OCI-LY3 (cell line): ENCODE measurements at regions not wholly inside any gene's neighbourhood (a gene's known extent, or its start where the extent isn't known, plus 50 kb on each side); places are given as distances from the start of the nearest gene placed in this dataset.

Experiments
- H2AFZ ChIP-seq: fragments of 200-600, 300-600 bp; shearing (Covaris generic); 2 replicates; pipeline ENCODE4 v1.6.0; 2014; ENCODE audit warnings: antibody characterized with exemption, low read depth, low read length
- H3K27ac ChIP-seq: fragments of 200-600, 300-600 bp; sonication (generic); 2 replicates; pipeline ENCODE4 v1.5.1; 2014; ENCODE audit warnings: mild to moderate bottlenecking, low read length, moderate library complexity, mixed read lengths
- H3K27me3 ChIP-seq: fragments of 200-600, 300-600 bp; sonication (generic); 2 replicates; pipeline ENCODE4 v1.6.1; 2014; ENCODE audit warnings: low read depth, low read length, mixed read lengths
- H3K36me3 ChIP-seq: fragments of 200-600, 300-600 bp; sonication (generic); replicated peaks from 2 replicates; pipeline ENCODE3; 2014; ENCODE audit warnings: low read depth, low read length, mixed read lengths
- H3K4me1 ChIP-seq: fragments of 300-600, 200-600 bp; sonication (generic); 2 replicates; pipeline ENCODE4 v1.6.1; 2014; ENCODE audit warnings: low read length, mixed read lengths
- H3K4me2 ChIP-seq: fragments of 200-600, 300-600 bp; sonication (generic); 2 replicates; pipeline ENCODE4 v1.6.1; 2014; ENCODE audit warnings: low read length, mixed read lengths
- H3K4me3 ChIP-seq: fragments of 300-600, 200-600 bp; sonication (generic); 2 replicates; pipeline ENCODE4 v1.5.1; 2014; ENCODE audit warnings: antibody characterized with exemption, mild to moderate bottlenecking, low read length, moderate library complexity
- H3K79me2 ChIP-seq: fragments of 300-600, 200-600 bp; shearing (Covaris generic); 2 replicates; pipeline ENCODE4 v1.6.1; 2014; ENCODE audit warnings: mild to moderate bottlenecking, low read length, mixed read lengths
- H3K9ac ChIP-seq: fragments of 300-600, 200-600 bp; shearing (Covaris generic); 2 replicates; pipeline ENCODE4 v1.6.0; 2014; ENCODE audit warnings: mild to moderate bottlenecking, low read length, moderate library complexity
- H3K9me3 ChIP-seq: fragments of 200-600, 300-600 bp; shearing (Covaris generic); 2 replicates; pipeline ENCODE4 v1.6.1; 2014; ENCODE audit warnings: low read length, mixed read lengths; ENCODE audit not compliant: insufficient read depth
- H4K20me1 ChIP-seq: fragments of 200-600, 300-600 bp; sonication (generic); 2 replicates; pipeline ENCODE4 v1.6.1; 2016; ENCODE audit warnings: low read length, mixed read lengths; ENCODE audit not compliant: insufficient read depth
- CTCF ChIP-seq: fragments of 200-600, 300-600 bp; sonication (generic); IDR thresholded peaks from 2 replicates; pipeline ENCODE4 v1.5.1; 2014; ENCODE audit warnings: antibody characterized with exemption, low read length, low read depth
- EZH2phosphoT487 ChIP-seq: fragments of 200-600 bp; shearing (Covaris generic); IDR thresholded peaks from 2 replicates; pipeline ENCODE4 v1.6.1; 2018; ENCODE audit warnings: antibody characterized with exemption, mixed run types, low read depth

DNA sequence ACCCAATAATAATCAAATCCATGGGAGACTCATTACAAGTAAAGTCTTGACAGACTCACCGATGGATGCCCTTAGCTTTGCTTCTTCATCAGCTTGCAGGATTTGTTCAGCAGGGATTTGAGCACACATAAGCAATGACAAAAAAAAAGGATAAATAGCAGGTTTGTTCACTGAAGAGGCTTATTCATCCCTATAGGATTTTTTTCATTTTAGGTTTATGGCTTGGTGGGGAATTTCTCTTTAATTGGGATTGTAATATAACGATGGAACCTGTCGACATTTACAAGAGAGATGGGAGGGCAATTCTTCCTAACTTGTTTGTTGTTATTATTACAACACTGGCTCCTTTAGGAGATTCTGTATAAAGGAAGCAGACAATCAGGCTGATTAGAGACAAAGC, 649.1 kb upstream of the PLXNA2 start:
- H3K9ac ChIP-seq = no peak overlapping the region
- H4K20me1 ChIP-seq = no peaks in the 10 kb centered on the region
- no peaks in the 10 kb centered on the region for H3K4me1 ChIP-seq
- no peak overlapping the region for H3K27ac ChIP-seq
- H3K27me3 ChIP-seq = no peaks in the 10 kb centered on the region; the same call in 1 of the 2 replicates
- no peaks in the 10 kb centered on the region for H3K9me3 ChIP-seq
- no peaks in the 10 kb centered on the region for H3K36me3 ChIP-seq
- H3K79me2 ChIP-seq = no peaks in the 10 kb centered on the region
- no peak overlapping the region for H3K4me2 ChIP-seq
- H3K4me3 ChIP-seq = no peak overlapping the region
- H2AFZ ChIP-seq = no peak overlapping the region
- TF ChIP-seq CTCF = no peak
- TF ChIP-seq EZH2phosphoT487 = no peak

DNA sequence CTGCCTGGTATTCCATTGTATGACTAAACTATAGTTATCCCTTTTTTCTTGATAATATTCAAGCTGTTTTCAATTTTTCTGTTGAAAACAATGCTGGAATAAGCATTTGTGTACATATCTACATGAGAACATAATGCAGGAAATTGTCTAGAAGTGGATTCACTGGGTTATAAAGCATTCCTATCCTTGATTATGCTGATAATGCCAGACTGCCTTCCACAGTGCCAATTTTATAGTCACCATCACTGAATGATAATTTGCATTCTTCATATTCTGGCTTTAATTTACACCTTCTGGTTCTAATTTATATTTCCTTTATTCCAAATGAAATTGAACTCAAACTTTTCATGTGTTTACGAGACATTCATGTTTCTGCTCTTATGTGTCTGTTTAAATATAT, 651.0 kb upstream of the PLXNA2 start:
- Histone ChIP-seq H3K27ac (no peak overlapping the region), H2AFZ (no peak overlapping the region), H3K27me3 (no peaks in the 10 kb centered on the region; the same call in 1 of the 2 replicates), H3K9me3 (no peaks in the 10 kb centered on the region), H3K4me3 (no peak overlapping the region), H3K79me2 (no peaks in the 10 kb centered on the region), H3K36me3 (no peaks in the 10 kb centered on the region), H3K9ac (no peak overlapping the region), H4K20me1 (no peaks in the 10 kb centered on the region), H3K4me2 (no peak overlapping the region), H3K4me1 (no peaks in the 10 kb centered on the region)
- TF ChIP-seq EZH2phosphoT487 (no peak), CTCF (no peak)

DNA sequence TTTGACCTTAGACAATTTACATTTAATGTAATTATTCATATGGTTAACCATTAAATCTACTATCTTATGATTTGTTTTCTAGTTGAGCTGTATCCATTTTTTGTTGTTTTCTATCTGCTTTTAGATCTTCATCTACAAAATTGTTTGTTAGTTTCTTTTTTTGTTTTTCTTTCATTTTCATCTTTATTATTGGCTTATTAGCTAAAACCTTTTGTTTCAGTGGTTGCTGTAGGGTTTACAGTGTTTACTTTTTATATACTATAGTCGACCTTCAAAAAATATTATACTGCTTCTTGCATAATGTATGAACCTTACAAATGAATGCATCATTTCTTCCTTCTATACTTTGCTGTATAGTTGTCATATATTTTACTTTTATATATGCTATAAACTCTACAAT, 651.6 kb upstream of the PLXNA2 start:
- Histone ChIP-seq H3K27me3 (no peaks in the 10 kb centered on the region; the same call in 1 of the 2 replicates), H3K4me2 (no peak overlapping the region), H3K79me2 (no peaks in the 10 kb centered on the region), H3K9me3 (no peaks in the 10 kb centered on the region), H3K4me3 (no peak overlapping the region), H2AFZ (no peak overlapping the region), H3K27ac (no peak overlapping the region), H4K20me1 (no peaks in the 10 kb centered on the region), H3K4me1 (no peaks in the 10 kb centered on the region), H3K9ac (no peak overlapping the region), H3K36me3 (no peaks in the 10 kb centered on the region)
- no peak for TF ChIP-seq EZH2phosphoT487
- no peak for TF ChIP-seq CTCF

- no peak overlapping the region for H3K27ac ChIP-seq
- no peak overlapping the region for H3K4me3 ChIP-seq
- no peak overlapping the region for H2AFZ ChIP-seq
- H3K27me3 ChIP-seq = no peaks in the 10 kb centered on the region
- no peaks in the 10 kb centered on the region for H3K4me1 ChIP-seq
- H4K20me1 ChIP-seq = no peaks in the 10 kb centered on the region
- no peak overlapping the region for H3K4me2 ChIP-seq
- TF ChIP-seq CTCF (no peak), EZH2phosphoT487 (no peak)
- H3K79me2 ChIP-seq = no peaks in the 10 kb centered on the region
- H3K9ac ChIP-seq = no peak overlapping the region
- no peaks in the 10 kb centered on the region for H3K9me3 ChIP-seq
- H3K36me3 ChIP-seq = no peaks in the 10 kb centered on the region
These were observed 652.6 kb upstream of the PLXNA2 start for GRCh38 chr1:208896768-208897167.
